ENCODE measurements at regions not wholly inside any gene's neighbourhood (a gene's known extent, or its start where the extent isn't known, plus 50 kb on each side); places are given as distances from the start of the nearest gene placed in this dataset.

DNA sequence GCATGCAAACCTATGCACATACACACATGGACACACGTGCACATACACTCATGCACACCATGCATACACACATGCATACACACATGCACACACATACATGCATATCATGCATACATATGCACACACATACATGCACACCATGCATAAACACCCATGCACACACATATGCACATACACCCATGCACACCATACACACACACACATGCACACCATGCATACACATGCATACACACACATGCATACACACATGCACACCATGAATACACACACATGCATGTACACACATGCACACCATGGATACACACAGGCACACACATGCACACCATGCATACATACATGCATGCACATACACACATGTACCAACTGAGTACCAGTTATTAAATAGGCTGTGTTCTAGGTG is 543.3 kb upstream of the EEF2KMT start:
- TF ChIP-seq SUZ12 (IDR thresholded peaks at IDR 0.05; ENCODE audit: low read depth, low read length) (no peak), IKZF4 (CRISPR knock-in tag; IDR thresholded peaks at IDR 0.05; ENCODE audit: borderline replicate concordance, low read depth, not compliant biosample characterization) (no peak), TOE1 (CRISPR knock-in tag; IDR thresholded peaks at IDR 0.05) (no peak)

Data from HepG2 (cell line).